PFSK-1 (cell line): ENCODE measurements at regions not wholly inside any gene's neighbourhood (a gene's known extent, or its start where the extent isn't known, plus 50 kb on each side); places are given as distances from the start of the nearest gene placed in this dataset.

Source experiments
- POLR2AphosphoS5 ChIP-seq: IDR thresholded peaks from 2 replicates; pipeline ENCODE4 v1.6.1; 2012; ENCODE audit warnings: low read depth, mild to moderate bottlenecking, control low read depth, low read length, moderate library complexity
- REST ChIP-seq, 2 experiments: IDR thresholded peaks; 2 replicates each; pipeline versions ENCODE4 v1.6.1 to v1.8.0; 2011 to 2012; ENCODE audit warnings: low read depth in 2 of 2, low read length in 2 of 2, control low read depth in 1 of 2, inconsistent platforms in 1 of 2, mild to moderate bottlenecking in 1 of 2, moderate library complexity in 1 of 2; ENCODE audit not compliant: insufficient read depth in 1 of 2
- SIN3A ChIP-seq: IDR thresholded peaks from 2 replicates; pipeline ENCODE4 v1.6.1; 2012; ENCODE audit warnings: mild to moderate bottlenecking, low read length, moderate library complexity, borderline replicate concordance; ENCODE audit not compliant: insufficient read depth
- TAF1 ChIP-seq: IDR thresholded peaks from 2 replicates; pipeline ENCODE4 v1.6.1; 2012; ENCODE audit warnings: low read length, control low read depth, borderline replicate concordance; ENCODE audit not compliant: insufficient read depth

- no peak for TF ChIP-seq TAF1
- TF ChIP-seq POLR2AphosphoS5, result no peak
- TF ChIP-seq REST (IDR thresholded peaks at IDR 0.05; ENCODE audit: insufficient read depth in 1 of 2, low read depth in 2 of 2, low read length in 2 of 2), result no peak
- TF ChIP-seq SIN3A, result no peak
Observed at GRCh38 chr7:119102291-119102690, 877.8 kb downstream of the ANKRD7 start.
